ENCODE measurements at regions not wholly inside any gene's neighbourhood (a gene's known extent, or its start where the extent isn't known, plus 50 kb on each side); places are given as distances from the start of the nearest gene placed in this dataset.

DNA sequence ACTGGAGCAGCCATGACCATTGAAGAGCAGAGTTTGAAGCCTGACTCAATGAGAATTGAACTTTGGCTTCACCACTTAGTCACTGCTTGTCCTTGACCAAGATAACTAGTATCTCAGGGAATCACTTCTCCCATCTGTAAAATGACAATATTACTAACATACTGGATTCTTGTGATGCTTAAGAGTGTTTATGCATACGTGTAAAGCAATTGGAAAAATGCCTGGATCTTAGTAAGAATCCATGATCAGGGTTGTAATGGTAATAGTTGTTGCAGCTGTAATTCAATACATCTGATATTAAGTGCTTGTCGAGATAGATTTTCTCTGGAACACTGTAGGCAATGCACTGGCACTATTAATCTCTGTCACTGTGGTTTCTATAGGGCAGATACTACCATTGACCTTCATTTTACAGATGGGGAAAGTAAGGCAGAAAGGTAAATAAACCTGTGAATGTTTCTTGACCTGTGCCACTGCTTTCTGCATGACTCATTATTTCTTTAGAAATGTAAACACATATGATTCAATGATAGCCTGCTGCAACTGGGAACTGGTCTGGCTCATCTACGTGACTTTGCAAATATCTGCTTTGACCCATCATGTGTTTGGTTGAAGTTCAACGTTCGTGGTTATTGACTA, 662.5 kb downstream of the PLA2G4A start:
- TF ChIP-seq, protein P1, sequence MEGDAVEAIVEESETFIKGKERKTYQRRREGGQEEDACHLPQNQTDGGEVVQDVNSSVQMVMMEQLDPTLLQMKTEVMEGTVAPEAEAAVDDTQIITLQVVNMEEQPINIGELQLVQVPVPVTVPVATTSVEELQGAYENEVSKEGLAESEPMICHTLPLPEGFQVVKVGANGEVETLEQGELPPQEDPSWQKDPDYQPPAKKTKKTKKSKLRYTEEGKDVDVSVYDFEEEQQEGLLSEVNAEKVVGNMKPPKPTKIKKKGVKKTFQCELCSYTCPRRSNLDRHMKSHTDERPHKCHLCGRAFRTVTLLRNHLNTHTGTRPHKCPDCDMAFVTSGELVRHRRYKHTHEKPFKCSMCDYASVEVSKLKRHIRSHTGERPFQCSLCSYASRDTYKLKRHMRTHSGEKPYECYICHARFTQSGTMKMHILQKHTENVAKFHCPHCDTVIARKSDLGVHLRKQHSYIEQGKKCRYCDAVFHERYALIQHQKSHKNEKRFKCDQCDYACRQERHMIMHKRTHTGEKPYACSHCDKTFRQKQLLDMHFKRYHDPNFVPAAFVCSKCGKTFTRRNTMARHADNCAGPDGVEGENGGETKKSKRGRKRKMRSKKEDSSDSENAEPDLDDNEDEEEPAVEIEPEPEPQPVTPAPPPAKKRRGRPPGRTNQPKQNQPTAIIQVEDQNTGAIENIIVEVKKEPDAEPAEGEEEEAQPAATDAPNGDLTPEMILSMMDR (IDR thresholded peaks at IDR 0.05): no peak
- no peak for TF ChIP-seq POLR2A (IDR thresholded peaks at IDR 0.05)

All from body of pancreas (tissue), 4 donors.